NB4 (cell line): ENCODE measurements at regions not wholly inside any gene's neighbourhood (a gene's known extent, or its start where the extent isn't known, plus 50 kb on each side); places are given as distances from the start of the nearest gene placed in this dataset.

Experiments used
- CTCF ChIP-seq: IDR thresholded peaks from one replicate; pipeline ENCODE4 v1.5.1; 2012; ENCODE audit warnings: low read depth, low read length
- MAX ChIP-seq: IDR thresholded peaks from 2 replicates; pipeline ENCODE4 v1.6.1; 2011; ENCODE audit warnings: low read depth, low read length
- MYC ChIP-seq: IDR thresholded peaks from 2 replicates; pipeline ENCODE4 v1.6.1; 2011; ENCODE audit warnings: low read depth, low read length
- POLR2A ChIP-seq: IDR thresholded peaks from 2 replicates; pipeline ENCODE4 v1.6.1; 2011; ENCODE audit warnings: mild to moderate bottlenecking; ENCODE audit not compliant: insufficient read length; ENCODE audit errors: extremely low read depth

- TF ChIP-seq POLR2A (no peak), CTCF (no peak), MAX (no peak), MYC (no peak)
Measured at GRCh38 chr4:144411119-144411518, 234.8 kb upstream of the HHIP start.
